HL-60/S4 (cell line): ENCODE measurements at regions not wholly inside any gene's neighbourhood (a gene's known extent, or its start where the extent isn't known, plus 50 kb on each side); places are given as distances from the start of the nearest gene placed in this dataset.

Experiments
- in situ Hi-C: fragments of 300-500 bp; cut with MboI; formaldehyde crosslinking; loops from 2 replicates; pipeline ENCODE4 v1.14.3; 2022; ENCODE audit warnings: low sequenced_read_pairs

DNA sequence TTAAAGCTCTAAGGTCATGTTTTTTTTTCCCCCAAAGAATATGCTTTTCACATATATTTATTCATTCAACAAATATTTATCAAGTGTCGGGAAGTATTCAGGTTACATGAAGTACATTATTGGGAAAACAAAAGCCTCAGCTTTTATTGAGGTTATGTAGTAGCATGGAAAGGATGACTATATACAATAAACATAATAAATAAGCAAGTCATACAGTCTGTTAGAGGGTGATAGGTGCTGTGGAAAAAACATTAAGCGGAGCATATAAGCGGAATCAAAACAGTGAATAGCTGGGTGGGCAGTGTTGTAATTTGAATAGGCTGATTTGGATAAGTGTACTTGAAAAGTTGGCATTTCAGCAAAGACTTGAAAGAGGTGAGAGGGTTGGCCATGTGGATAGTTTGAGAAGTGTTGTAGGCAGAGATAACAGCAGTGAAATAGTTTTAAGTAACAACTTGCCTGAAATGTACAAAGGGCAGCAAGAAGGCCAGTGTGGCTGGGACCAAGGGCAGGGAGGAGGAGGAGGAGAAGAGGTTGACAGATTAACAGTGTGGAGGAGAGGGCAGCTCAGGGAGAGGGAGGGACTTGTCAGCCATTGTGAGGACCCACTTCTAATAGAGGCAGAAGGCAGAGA is 558.7 kb downstream of the SPRY1 start:
- in situ Hi-C loops = no loop called here

DNA sequence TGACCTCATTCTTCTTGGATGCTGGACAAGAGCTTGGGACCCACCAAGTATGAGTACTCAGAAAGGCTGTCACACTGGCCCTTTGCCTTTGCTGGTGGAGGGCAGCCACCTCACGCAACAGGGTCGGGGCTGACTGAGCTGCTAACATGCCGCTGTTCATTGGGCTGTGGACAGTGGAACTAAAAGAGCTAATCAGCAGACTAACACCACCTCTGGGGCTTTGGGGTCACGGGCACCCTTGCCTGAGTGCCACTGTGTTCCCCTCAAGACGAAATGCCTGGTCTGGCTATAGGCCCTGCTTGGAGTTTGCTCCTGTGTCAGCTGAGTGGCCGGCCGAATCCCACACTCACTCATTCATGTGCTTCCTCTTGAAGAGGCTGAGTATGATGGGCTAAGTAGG is 559.6 kb downstream of the SPRY1 start:
- in situ Hi-C loops = no loop called here

DNA sequence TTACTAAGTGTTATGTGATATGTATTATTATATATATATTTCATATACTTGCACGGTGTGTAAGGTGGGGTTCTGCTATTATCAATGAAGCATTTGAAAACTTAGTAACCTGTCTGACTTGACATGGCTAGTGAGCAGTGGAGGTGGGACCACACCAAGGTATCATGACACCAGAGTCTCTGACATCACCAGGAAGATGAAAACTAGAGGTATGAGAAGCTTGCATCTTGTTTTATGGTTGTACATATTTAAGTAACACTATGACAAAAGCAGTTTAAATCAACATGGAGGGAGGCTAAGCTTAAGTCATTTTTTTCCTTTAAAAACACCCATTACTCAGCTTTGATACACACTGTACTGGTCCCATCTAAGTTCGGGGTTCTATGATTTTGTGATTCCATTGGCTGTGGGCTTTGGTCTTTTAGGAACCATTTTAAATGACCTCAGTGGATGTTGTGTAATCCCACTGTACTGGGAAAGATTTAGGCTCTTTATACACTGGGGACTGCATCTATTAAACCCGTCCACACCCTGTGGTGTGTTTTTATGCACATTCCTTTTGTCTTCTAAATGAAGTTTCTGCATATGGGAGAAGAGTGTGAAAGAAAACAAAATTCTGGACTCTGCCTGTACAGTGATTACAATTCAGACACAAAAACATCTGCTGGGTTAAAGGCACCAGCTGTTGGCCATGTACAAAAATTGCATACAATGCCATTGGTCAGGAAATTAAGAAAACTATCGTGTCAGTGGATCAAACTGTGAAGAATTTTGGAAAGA is 570.6 kb downstream of the SPRY1 start:
- in situ Hi-C loops = no loop called here

DNA sequence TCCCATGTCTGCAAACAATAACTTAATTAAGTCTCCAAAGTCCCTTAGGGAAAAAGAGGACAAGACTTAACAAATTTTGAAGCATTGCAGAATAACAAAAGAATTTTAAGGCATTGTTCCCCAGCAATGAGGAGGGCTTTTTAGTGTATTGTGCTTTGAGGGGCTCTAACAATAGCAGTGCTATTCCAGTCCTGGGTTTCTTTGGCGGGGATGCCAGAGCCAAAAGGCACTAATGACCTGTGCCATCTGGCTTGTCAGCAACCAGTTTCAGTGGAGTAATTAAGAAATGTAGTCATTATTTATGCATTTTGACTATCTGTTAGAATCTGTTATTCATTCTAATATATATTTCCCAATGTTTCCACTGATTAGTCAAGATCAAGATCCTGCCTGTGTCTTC is 575.4 kb downstream of the SPRY1 start:
- in situ Hi-C loops = no loop called here

DNA sequence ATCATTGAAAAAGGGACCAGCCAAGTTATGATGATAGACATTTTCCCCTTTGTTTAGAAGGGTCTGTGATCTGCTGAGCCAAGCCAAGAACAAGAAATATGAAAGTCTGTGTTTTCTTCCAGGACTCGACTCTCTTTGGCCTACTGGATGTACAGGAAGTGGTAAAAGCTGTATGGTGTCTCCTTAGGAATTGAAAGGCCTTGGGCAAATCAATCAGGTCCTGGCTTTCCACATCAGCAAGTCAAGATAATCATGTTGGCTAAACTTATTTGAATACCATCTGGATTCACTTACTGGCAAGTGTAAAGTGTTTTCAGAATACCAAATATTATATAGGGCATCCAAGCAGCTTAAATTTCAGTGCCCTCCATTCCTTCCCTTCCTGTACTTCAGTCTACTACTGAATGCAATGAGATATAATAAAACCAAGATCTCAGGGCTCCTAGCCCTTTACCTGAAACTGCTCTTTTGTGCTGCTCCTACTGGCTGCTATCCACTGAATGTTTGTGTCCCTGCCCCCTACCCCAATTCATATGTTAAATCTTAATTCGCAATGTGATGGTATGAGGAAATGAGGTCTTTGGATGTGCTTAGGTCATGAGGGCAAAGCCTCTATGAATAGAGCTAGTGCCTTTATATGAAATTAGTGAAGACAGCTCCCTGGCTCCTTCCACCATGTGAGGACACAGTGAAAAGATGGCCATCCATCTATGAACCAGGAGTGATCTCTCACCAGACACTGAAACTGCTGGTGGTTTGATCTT is 578.0 kb downstream of the SPRY1 start:
- in situ Hi-C loops = no loop called here

DNA sequence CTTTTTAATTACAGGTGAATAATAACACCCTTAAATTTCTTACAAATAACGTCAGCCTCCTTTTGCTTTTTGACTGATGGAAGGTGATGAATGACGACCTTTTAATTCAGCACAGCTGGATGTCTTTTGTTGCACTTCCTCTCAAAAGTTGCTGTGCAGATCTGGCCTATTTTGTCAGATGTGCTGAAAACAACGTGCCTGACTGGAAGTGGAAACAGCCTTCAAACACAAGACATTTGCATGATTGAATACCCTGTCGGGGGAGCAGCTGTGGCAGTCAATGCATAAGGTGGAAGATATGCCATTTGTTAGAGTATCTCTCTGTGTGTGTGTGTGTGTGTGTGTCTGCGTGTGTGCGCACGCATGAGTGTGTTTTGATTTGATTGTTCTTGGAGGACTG is 579.7 kb downstream of the SPRY1 start:
- in situ Hi-C loops = no loop called here

DNA sequence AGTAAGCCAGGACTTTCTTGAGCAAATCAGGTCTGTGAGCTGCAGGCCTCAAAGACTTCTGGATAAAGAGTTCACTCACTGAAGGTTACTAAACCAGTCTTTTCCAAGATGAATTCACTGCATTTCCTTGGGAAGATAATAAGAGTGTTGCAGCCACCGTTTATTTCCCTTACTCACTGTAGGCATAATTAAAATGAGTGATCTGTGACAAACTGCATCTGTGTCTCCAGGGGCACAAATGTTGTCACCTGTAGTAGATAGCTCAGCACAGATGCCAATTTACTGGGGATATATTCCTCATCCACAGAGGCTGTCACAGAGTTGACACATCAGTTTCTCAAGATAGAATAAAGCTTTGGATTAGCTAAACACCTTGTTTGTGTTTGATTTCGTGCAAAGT is 580.2 kb downstream of the SPRY1 start:
- in situ Hi-C loops = no loop called here

DNA sequence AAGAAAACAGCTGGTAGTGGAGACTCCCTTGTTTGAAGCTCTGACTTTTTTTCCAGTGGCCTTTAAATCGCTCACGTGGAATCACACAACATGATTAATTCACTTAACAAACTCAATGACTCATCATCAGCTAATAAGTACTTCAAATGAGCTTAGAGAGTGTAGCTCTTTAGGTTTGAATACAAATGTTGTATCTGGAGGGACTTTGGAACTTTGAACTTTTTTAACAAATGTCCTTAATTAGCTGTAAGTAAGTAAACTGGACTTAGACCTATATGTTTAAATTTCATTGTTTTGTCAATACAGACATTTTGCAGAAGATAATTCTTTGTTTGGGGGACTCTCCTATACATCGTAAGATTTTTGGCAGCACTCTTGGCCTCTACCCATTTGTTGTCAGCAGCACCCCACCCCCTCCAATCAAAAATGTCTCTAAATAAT is 581.1 kb downstream of the SPRY1 start:
- in situ Hi-C loops = no loop called here

DNA sequence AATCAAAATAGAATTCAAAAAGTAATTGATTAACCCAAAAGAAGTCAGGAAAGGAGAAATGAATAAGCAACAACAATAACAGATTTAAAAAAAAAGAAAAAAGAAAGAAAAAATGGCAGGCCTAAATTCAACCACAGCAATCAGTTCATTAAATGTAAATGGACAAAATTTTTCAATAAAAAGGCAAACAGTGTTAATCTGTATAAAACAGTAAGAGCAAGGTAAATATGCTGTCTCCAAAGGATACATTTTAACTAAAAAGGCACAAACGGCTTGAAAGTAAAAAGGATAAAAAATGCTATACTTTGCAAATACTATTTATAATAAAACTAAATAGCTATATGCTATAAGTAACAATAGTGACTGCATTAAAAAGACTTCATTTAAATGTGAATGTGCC is 582.0 kb downstream of the SPRY1 start:
- in situ Hi-C loops = no loop called here

DNA sequence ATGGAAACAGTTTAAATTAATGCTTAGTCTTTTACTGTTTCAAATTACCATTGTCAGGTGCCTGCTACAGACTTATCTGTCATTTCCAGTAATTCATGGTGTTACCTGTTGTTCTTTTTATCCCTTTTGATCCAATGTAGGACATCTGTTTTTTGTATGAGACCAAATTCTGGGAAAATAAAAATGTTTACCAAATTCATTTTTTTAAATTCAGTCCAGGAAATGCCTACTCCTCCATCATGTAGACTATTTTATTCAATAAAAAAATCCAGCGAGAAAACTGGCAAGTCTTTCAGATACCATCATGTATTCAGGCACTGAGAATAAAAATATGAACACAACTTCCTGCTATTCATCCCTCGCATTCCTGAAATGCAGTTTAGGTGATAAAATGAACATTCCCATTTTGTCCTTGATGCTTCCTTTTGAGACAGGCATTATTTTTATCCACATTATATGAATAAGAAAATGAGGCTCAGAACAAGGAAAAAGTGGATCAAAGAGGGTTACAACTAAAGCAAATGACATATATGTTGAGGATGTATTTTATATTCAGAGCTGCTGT is 584.2 kb downstream of the SPRY1 start:
- in situ Hi-C loops = no loop called here

DNA sequence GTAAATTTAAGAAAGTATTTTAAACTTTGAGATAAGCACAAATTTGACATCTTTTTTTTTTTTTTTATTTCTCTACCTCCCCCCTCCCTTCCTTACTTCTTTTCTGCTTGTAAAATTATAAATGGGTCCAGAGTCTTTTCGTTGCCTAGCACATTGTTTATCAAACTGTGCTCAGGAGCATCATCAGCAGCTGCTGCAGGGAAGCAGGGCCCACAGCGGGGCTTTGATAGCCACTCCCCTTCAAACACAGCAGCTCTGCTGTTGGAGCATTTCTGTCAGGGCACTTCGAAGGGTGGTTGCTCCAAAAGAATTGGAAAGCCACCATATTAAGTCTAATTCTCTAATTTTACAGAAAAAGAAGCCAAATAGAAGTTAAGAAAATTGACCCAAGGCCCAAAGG is 588.3 kb downstream of the SPRY1 start:
- in situ Hi-C loops = no loop called here

DNA sequence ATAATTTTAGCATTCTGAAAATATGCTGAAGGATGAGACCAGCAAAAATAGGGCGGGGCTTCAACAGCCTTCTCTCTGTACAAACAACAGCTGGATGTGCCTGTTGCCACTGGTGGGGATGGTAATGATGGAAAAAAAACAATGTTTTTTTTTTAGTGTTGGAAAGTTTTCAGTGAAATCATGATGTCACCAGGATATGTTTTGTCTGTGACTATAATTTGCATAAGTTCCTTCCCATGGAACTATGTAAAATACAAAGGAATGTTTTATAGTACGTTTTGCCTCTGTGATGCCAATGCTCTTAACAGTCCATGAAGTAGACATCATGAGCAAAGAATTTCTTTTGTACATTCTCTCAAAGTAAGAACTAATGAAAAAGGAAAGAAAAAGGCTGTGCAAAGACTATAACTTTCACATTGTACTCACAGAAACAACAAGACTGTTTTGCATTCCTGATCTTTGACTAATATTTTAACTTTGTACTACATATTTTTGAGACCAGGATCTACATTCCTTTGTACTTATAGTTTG is 589.7 kb downstream of the SPRY1 start:
- in situ Hi-C loops = no loop called here

DNA sequence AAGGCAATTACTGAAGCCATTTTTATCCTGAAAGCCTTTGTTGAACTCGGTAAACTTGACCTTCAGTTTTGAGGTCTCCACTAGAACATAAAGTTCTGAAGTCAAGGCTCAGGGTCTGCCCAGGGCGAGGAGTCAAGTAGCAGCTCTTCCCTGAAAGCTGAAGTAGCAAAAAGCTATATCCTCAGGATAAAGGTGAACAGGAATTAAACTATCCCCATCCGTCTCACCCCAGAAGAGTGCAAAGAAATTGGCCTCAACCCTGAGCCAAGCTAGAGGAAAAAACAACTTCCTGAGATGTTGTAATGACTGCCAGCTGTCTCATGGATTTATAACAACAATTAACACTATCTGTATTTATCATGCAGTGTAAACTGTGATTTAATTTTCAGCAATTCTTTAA is 590.8 kb downstream of the SPRY1 start:
- in situ Hi-C loops = no loop called here

DNA sequence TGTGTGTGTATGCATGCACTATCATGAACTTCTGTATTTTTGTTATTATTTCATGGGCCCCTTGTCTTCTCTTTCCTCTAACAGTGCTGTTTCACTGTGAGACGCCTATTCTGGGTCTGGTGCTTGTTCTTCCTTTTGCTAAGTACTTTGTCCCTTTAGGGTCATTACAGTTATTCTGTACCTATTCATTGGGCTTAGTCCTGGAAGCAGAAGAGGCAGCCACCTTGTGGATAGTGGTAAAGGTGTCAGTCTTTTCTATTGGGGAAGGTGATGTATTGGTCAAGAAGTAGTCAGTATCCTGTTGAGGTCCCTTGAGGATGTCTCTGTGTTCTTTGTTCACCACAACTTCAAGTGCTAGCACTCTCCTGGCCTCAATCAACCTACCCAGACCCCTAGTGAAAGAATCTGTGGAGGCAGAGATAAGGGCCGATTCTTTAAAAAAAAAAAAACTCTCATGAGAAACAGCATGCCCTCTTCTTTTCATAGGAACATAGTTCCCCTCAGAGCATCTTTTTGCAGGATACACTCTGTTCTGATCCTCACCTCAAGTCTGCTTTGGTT is 593.8 kb downstream of the SPRY1 start:
- in situ Hi-C loops = no loop called here

DNA sequence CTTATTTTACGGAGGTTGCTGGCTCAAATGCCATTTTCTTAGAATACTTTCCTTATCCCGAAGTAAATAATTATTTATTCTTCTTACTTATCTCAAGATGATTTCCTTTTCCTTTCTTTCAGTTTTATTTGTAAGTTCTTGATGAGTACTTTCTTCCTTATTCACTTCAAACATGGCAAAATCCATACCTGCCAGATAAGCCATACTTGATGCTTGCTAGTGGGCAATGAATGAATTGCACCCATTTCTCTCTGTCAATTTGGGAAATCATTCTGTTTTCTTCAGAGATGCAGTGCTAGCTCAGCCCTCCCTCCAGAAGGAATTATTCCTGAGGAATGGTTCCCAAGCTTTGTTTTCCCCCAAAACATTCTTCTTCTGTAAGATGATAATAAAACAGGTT is 598.3 kb downstream of the SPRY1 start:
- in situ Hi-C loops = no loop called here

DNA sequence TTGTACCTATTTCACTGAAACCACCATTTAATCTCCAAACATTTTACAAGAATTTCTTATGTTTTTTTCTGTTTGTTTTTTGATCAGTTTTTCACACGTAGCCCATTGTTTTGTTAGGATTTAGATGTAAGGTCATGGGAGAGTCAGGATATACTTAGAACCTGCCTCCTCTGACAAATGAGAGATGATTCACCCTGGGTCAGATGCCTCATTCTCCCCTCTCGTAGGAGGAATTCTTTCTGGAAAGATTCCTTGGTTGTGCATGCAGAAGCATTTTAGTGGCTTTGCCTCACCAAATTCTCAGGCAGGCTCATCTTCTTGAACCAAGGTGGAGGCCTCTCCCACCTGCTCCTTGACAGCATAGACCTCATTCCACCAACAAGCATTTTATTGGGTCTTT is 599.3 kb downstream of the SPRY1 start:
- in situ Hi-C loops = no loop called here

DNA sequence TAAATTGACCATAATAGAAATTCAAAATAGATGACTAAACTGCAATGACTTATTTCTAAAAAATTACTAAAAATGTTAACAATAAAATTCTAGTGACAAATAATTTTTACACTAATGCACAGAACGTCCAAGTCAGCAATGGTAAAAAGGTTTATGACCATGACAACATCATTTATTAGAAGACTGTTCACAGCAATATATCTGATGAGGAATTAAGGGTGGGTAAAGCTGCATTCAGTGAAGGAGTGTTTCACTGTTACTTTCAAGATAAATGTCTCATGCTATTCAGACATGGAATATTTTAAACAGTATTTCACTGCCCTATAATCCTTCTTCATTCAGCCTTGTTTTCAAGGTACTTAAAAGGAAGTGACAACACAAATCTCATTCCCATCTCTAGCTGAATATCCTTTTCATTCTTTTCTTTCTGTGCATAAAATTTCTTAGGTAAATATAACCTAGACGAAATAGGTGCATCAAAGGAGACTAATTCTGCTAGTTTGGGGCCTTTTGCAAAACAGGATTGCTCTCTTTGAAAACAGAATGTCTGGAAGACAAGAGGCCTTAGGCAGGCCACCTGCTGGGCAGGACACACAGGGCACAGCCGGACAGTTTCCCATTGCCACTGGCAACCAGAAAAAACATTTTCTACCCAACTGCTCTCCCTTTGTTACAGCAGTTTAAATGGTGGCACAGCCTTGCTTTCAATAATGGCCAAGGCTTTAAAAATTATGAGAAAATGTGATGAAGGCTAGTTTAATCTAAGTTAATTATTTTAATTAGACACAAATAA is 600.3 kb downstream of the SPRY1 start:
- in situ Hi-C loops = no loop called here

DNA sequence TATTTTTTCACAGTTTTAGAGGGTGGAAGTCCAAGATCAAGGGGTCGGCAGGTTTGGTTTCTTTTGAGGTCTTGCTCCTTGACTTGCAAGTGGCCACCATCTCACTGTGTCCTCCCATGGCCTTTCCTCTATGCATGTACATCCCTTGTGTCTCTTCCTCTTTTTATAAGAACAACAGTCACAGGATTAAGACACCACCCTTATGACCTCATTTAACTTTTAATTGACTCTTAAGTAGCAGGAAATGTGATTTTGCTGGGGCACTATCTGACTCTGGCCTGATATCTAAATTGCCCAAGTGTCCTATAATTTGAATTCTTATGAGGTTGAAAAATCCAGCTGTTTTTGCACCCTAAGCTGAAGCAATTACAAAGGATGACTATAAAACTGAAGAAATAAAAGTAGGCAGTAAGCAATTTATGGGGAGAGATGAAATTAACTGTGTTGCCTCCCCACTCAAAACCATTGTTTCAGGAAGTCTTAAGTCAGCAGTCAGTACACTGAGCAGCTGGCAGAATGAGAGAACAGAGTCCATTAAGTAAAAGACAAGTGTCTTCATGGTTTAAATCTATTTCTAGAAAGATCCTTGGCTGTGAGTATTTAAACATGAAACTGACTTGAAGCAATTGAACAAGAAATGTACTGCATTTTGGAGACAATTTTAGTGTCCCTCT is 601.3 kb downstream of the SPRY1 start:
- in situ Hi-C loops = no loop called here

DNA sequence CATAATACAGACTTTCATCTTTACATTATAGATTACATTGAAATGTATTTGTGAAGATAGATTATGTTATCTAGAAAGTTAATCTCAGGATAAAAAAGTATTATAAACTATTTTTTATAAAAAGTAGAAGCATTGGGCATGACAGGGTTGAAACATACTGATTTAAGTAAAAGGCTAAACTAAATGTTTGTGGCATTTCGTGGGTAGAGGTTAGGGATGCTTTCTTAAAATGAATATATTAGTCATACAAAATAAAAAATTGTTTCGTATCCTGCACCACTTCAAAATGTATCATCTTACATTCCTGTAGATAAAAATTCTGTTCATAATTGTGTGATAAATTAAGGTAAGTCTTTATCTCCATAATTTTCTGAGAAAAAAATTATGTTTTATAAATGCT is 603.6 kb downstream of the SPRY1 start:
- in situ Hi-C loops = no loop called here

DNA sequence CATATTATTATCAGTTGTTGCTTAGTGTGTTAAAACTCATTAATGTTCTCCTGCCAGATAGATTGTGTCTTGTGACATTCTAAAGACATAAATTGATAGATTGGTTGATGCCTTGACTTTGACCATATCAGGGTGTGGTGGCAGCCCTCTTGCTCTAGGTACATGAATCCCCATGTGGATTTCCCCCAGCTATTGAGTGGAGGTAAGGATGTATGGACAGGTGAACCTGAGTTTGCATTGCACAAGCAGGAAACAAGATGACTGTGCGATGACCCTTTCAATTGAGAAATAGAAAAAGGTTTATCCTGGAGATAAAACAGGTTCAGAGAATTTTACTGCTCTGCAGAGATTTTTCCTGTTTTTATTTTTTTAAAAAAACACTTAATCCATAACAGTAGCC is 619.2 kb downstream of the SPRY1 start:
- in situ Hi-C loops = no loop called here
